Fibroblast of pulmonary artery (primary cell): ENCODE measurements at regions not wholly inside any gene's neighbourhood (a gene's known extent, or its start where the extent isn't known, plus 50 kb on each side); places are given as distances from the start of the nearest gene placed in this dataset.
A peak's percentile ranks its signal among the peaks of the same experiment; 100 is the strongest.

ENCODE experiments used
- DNase-seq: peaks from one replicate; pipeline ENCODE4 v3.0.0-alpha.2; 2010; ENCODE audit warnings: low read depth
- H3K4me3 ChIP-seq: replicated peaks from 2 replicates; pipeline ENCODE4 v1.5.1; 2011; ENCODE audit warnings: low read depth, mild to moderate bottlenecking, control low read depth, low read length, moderate library complexity
- CTCF ChIP-seq: IDR thresholded peaks from 2 replicates; pipeline ENCODE4 v1.5.1; 2011; ENCODE audit warnings: mild to moderate bottlenecking, control low read depth, low read length, inconsistent platforms; ENCODE audit errors: missing control alignments

GRCh38 chr6:84371681-84372080 is 144.2 kb upstream of the CEP162 start:
- no peak for DNase-seq
- TF ChIP-seq CTCF, result no peak
- H3K4me3 ChIP-seq, result no peak overlapping the region

GRCh38 chr6:84362193-84362821 is 134.9 kb upstream of the CEP162 start:
- TF ChIP-seq CTCF, result no peak
- DNase-seq, result no peak
- no peak overlapping the region for H3K4me3 ChIP-seq

GRCh38 chr6:84361372-84362192 is 134.1 kb upstream of the CEP162 start:
- DNase-seq, result peak; percentile 8
- TF ChIP-seq CTCF, result no peak
- no peak overlapping the region for H3K4me3 ChIP-seq

- no peak overlapping the region for H3K4me3 ChIP-seq
- no peak for TF ChIP-seq CTCF
- no peak for DNase-seq
These were observed 132.6 kb upstream of the CEP162 start for GRCh38 chr6:84360039-84360438.

- no peak overlapping the region for H3K4me3 ChIP-seq
- TF ChIP-seq CTCF, result no peak
- no peak for DNase-seq
These were observed 131.1 kb upstream of the CEP162 start for GRCh38 chr6:84358581-84358980.

- H3K4me3 ChIP-seq, result no peak overlapping the region
- DNase-seq, result no peak
- no peak for TF ChIP-seq CTCF
These were observed 130.2 kb upstream of the CEP162 start for GRCh38 chr6:84357631-84358030.
